Common myeloid progenitor, CD34-positive (primary cell): ENCODE measurements at regions not wholly inside any gene's neighbourhood (a gene's known extent, or its start where the extent isn't known, plus 50 kb on each side); places are given as distances from the start of the nearest gene placed in this dataset.
"Not testable (repeated sequence)": the region's sequence is repeated elsewhere in the genome, so short reads cannot be mapped to it uniquely, and the experiment has no call there.

ENCODE experiments used
- CTCF ChIA-PET: fragments of 350-600 bp; sonication (Branson Sonifier 250); formaldehyde crosslinking; loops from one replicate; lab custom pipeline; 2021; ENCODE audit warnings: antibody characterized with exemption; lab: Charles Lee
- POLR2A ChIA-PET: fragments of 350-600 bp; sonication (Branson Sonifier 250); formaldehyde crosslinking; loops from one replicate; lab custom pipeline; 2021; ENCODE audit warnings: antibody characterized with exemption; lab: Charles Lee
- DNase-seq, 3 donors: peaks; one replicate each; pipeline versions ENCODE4 v3.0.0 to v3.0.0-alpha.2; 2013
- H3K27ac ChIP-seq, 2 experiments: 1 replicate in 1 of 2; 2 replicates in 1 of 2; pipeline ENCODE4 v1.7.0; 2013; ENCODE audit warnings: inconsistent platforms in 2 of 2, low read length in 2 of 2, mild to moderate bottlenecking in 2 of 2, low read depth in 1 of 2, moderate library complexity in 1 of 2; ENCODE audit not compliant: severe bottlenecking in 2 of 2, insufficient read depth in 1 of 2, poor library complexity in 1 of 2
- H3K27me3 ChIP-seq, 5 experiments: replicated peaks in 2 of 5; 1 replicate in 3 of 5; 2 replicates in 2 of 5; pipeline versions ENCODE4 v1.6.1 to v1.7.0; 2013; ENCODE audit warnings: low read length in 4 of 5, mild to moderate bottlenecking in 2 of 5, moderate library complexity in 2 of 5, inconsistent platforms in 1 of 5; ENCODE audit not compliant: insufficient read depth in 5 of 5, control insufficient read depth in 4 of 5
- H3K36me3 ChIP-seq, 4 experiments: 1 replicate in 2 of 4; 2 replicates in 2 of 4; pipeline versions ENCODE4 v1.6.1 to v1.7.0; 2013; ENCODE audit warnings: low read length in 3 of 4, control low read depth in 1 of 4, mild to moderate bottlenecking in 1 of 4; ENCODE audit not compliant: control insufficient read depth in 4 of 4, insufficient read depth in 4 of 4
- H3K4me1 ChIP-seq, 4 experiments: 1 replicate in 3 of 4; 2 replicates in 1 of 4; pipeline versions ENCODE4 v1.6.1 to v1.7.1; 2013; ENCODE audit warnings: low read length in 3 of 4, mild to moderate bottlenecking in 3 of 4, control low read depth in 1 of 4, inconsistent platforms in 1 of 4, moderate library complexity in 1 of 4; ENCODE audit not compliant: control insufficient read depth in 4 of 4, insufficient read depth in 4 of 4; ENCODE audit errors: control extremely low read depth in 1 of 4
- H3K4me3 ChIP-seq, 7 experiments: 1 replicate in 4 of 7; 2 replicates in 3 of 7; pipeline versions ENCODE4 v1.5.1 to v1.7.0; 2013; ENCODE audit warnings: mild to moderate bottlenecking in 7 of 7, low read length in 6 of 7, moderate library complexity in 6 of 7, inconsistent platforms in 2 of 7, low read depth in 2 of 7, control low read depth in 1 of 7; ENCODE audit not compliant: insufficient read depth in 4 of 7, control insufficient read depth in 1 of 7; ENCODE audit errors: extremely low read depth in 1 of 7
- H3K9me3 ChIP-seq, 5 experiments: 1 replicate in 4 of 5; 2 replicates in 1 of 5; pipeline versions ENCODE4 v1.6.1 to v1.7.1; 2013; ENCODE audit warnings: low read length in 4 of 5, mild to moderate bottlenecking in 2 of 5, inconsistent platforms in 1 of 5, low read depth in 1 of 5, moderate library complexity in 1 of 5; ENCODE audit not compliant: control insufficient read depth in 4 of 5, insufficient read depth in 2 of 5; ENCODE audit errors: control extremely low read depth in 1 of 5
- WGBS: methylation state at CpG from one replicate; pipeline ENCODE4 v1.1.5; 2013; ENCODE audit not compliant: insufficient coverage; 5-methylcytosine and 5-hydroxymethylcytosine counted together

DNA sequence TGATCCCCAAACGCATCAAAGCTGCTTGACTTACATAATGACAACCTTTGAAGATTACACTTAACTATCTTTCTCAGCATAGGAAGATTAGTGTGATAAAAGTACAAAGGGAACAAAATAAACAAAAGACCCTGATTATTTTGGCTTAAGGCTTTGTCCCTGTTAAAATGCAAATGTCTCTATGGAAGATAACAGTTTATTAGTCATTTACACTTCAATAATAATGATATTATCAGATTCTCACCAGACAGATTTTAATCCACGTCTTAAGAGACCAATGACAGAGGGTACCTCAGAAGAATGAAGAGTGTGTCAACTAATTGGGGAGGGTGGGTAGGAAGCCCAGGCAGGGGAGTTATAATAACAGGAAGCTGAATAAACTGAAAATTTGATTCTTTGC, 510.4 kb upstream of the PTBP2 start:
- H3K4me3 ChIP-seq: no peak overlapping the region
- no peak overlapping the region for H3K27ac ChIP-seq
- ChIA-PET CTCF (no interaction called here), POLR2A (no interaction called here)
- DNase-seq: no peak
- no peaks in the 10 kb centered on the region for H3K27me3 ChIP-seq
- WGBS: no CpG with 5 or more reads among the region's 2 CpGs
- no peaks in the 10 kb centered on the region for H3K36me3 ChIP-seq
- no peaks in the 10 kb centered on the region for H3K9me3 ChIP-seq
- no peaks in the 10 kb centered on the region for H3K4me1 ChIP-seq

DNA sequence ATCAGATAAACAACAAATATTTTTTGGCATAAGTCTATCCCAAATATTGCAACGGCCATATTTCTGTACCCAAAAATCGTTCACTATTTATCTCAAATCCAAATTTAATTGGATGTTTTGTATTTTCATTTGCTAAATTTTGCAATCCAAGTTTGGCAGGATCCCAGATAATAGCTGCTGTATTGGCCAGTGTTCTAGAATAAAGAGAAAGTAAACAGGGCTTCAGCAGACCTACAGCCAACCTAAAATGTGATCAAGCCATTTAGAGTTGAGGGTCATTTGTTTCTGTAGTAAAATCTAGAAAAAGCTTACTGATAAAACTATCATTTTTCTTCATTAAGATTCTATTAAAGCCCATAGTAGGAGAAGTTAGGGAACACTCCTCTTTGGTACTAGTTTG, 506.6 kb upstream of the PTBP2 start:
- Histone ChIP-seq H3K4me3 (no peak overlapping the region), H3K36me3 (no peaks in the 10 kb centered on the region), H3K27me3 (no peaks in the 10 kb centered on the region), H3K27ac (no peak overlapping the region), H3K9me3 (no peaks in the 10 kb centered on the region), H3K4me1 (no peaks in the 10 kb centered on the region)
- POLR2A ChIA-PET: no interaction called here
- CTCF ChIA-PET: no interaction called here
- WGBS: no CpG with 5 or more reads among the region's 2 CpGs
- DNase-seq: no peak

DNA sequence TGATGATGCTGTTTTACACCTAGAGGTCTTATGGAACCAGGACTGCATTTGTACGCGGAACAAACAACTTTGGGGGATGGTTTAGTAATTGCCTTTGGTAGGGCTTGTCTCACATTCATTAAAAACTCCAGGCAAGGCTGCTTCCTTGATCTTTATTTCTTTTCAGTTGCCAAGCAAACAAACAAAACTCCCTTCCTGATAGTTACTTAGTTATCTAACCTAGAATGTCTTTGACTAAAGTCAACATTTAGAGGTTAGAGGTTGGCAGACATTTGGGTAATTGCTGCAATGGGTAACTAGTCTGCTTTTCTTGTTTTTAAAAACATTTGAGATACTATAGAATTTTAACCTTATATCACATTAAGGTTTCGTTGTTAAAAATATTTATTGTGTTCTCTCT, 500.9 kb upstream of the PTBP2 start:
- CTCF ChIA-PET: no interaction called here
- H3K27me3 ChIP-seq: no peaks in the 10 kb centered on the region
- H3K36me3 ChIP-seq: no peaks in the 10 kb centered on the region
- POLR2A ChIA-PET: no interaction called here
- no peak overlapping the region for H3K4me3 ChIP-seq
- H3K9me3 ChIP-seq: no peaks in the 10 kb centered on the region
- WGBS: 100% methylated on average over 2 of the region's 3 CpGs
- DNase-seq: no peak
- H3K4me1 ChIP-seq: no peaks in the 10 kb centered on the region
- H3K27ac ChIP-seq: no peak overlapping the region

DNA sequence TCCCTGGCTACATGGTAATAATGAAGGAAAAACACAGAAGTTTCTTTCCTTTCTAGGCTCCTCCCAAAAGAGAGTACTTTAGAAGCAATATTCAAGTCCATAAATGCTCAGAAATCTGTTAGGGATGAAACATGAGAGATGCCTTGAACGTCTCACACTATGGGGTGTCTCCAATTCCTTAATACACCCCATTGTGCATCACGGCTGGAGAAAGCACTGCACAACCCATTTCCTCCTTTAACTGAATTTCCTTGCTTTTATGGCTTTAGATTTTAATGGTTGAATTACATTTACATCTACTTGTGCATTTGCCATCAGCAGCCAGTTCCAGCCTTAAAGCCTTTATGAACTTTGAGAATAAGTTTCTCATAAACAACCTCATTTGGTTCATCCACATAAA, 498.9 kb upstream of the PTBP2 start:
- DNase-seq: no peak
- Histone ChIP-seq H3K4me3 (no peak overlapping the region), H3K27me3 (no peaks in the 10 kb centered on the region), H3K27ac (no peak overlapping the region), H3K9me3 (no peaks in the 10 kb centered on the region), H3K4me1 (no peaks in the 10 kb centered on the region), H3K36me3 (no peaks in the 10 kb centered on the region)
- WGBS: no CpG with 5 or more reads among the region's 2 CpGs
- CTCF ChIA-PET: no interaction called here
- POLR2A ChIA-PET: no interaction called here

DNA sequence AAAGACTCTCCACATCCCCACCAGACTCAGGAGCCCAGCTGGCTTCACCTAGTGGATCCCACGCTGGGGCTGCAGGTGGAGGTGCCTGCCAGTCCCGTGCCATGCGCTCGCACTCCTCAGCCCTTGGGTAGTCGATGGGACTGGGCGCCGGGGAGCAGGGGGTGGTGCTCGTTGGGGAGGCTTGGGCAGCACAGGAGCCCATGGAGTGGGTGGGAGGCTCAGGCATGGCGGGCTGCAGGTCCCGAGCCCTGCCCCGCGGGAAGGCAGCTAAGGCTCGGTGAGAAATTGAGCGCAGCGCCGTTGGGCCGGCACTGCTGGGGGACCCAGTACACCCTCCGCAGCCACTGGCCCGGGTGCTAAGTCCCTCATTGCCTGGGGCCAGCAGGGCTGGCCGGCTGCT, 497.4 kb upstream of the PTBP2 start:
- H3K27ac ChIP-seq, POLR2A ChIA-PET, DNase-seq, H3K4me3 ChIP-seq, H3K4me1 ChIP-seq, H3K9me3 ChIP-seq, CTCF ChIA-PET, H3K36me3 ChIP-seq, H3K27me3 ChIP-seq: not testable (repeated sequence)
- WGBS: 94% methylated on average over 12 of the region's 20 CpGs

DNA sequence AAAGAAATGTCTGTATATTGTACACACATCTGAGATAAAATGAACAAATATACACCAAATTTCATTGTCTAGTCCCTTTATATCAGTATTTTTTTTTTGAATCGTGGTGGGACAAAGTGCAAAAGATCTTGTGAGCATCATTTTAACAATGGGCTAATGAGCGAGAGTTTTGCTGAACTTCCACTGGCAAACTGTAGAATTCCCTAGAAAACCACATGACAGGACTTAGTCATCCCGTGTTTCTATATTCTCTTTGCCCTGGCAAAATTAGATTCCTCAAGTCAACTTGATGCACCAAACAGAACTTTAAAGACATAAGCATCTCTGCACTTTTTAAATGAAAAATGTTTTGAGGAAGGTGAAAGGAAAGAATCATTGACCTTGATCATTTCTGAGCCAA, 488.2 kb upstream of the PTBP2 start:
- Histone ChIP-seq H3K27me3 (no peaks in the 10 kb centered on the region), H3K4me1 (no peaks in the 10 kb centered on the region), H3K4me3 (no peak overlapping the region), H3K9me3 (no peaks in the 10 kb centered on the region), H3K36me3 (no peaks in the 10 kb centered on the region), H3K27ac (no peak overlapping the region)
- POLR2A ChIA-PET: no interaction called here
- CTCF ChIA-PET: no interaction called here
- no peak for DNase-seq
- WGBS: 100% methylated on average over 2 of the region's 3 CpGs

DNA sequence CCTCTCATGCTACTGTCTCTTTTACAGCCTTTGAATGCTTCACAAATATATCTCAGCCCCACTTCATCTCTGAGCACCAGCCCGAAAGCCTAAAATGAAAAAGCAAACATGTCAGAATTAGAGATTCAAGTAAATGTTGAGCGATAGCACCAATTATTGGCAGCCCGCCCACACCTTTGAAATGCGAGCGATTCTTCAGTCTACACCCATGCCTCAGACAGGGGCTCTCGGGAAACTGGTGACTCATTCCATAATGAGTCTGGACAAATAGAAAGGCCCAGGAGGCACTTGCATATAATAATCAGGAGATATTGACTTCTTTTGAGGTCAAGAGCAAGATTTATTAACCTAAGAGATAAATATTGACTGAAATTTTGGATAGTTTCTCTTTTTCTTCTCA, 487.3 kb upstream of the PTBP2 start:
- Histone ChIP-seq H3K27ac (no peak overlapping the region), H3K36me3 (no peaks in the 10 kb centered on the region), H3K27me3 (no peaks in the 10 kb centered on the region), H3K9me3 (no peaks in the 10 kb centered on the region), H3K4me3 (no peak overlapping the region), H3K4me1 (no peaks in the 10 kb centered on the region)
- no peak for DNase-seq
- 76% methylated on average over 5 of the region's 6 CpGs for WGBS
- CTCF ChIA-PET: no interaction called here
- POLR2A ChIA-PET: no interaction called here
